ENCODE measurements at regions not wholly inside any gene's neighbourhood (a gene's known extent, or its start where the extent isn't known, plus 50 kb on each side); places are given as distances from the start of the nearest gene placed in this dataset.

- DNase-seq (ENCODE audit: low read depth), result no peak
These were observed 137.9 kb upstream of the POU1F1 start for GRCh38 chr3:87414271-87414670.

GRCh38 chr3:87413814-87414213, 137.4 kb upstream of the POU1F1 start:
- no peak for DNase-seq (ENCODE audit: low read depth)

- DNase-seq (ENCODE audit: low read depth), result no peak
These were observed 133.7 kb upstream of the POU1F1 start for GRCh38 chr3:87410110-87410509.

- DNase-seq (ENCODE audit: low read depth), result no peak
These were observed 121.9 kb upstream of the POU1F1 start for GRCh38 chr3:87398168-87398801.

GRCh38 chr3:87397211-87397610, 120.8 kb upstream of the POU1F1 start:
- DNase-seq (ENCODE audit: low read depth), result no peak

GRCh38 chr3:87390821-87391220, 114.4 kb upstream of the POU1F1 start:
- DNase-seq (ENCODE audit: low read depth), result no peak

- no peak for DNase-seq (ENCODE audit: low read depth)
These were observed 114.0 kb upstream of the POU1F1 start for GRCh38 chr3:87390353-87390752.

- no peak for DNase-seq (ENCODE audit: low read depth)
These were observed 98.9 kb upstream of the POU1F1 start for GRCh38 chr3:87375231-87375682.

- DNase-seq (ENCODE audit: low read depth), result no peak
These were observed 93.6 kb upstream of the POU1F1 start for GRCh38 chr3:87370007-87370406.

- DNase-seq (ENCODE audit: low read depth), result no peak
These were observed 91.4 kb upstream of the POU1F1 start for GRCh38 chr3:87367736-87368135.

GRCh38 chr3:87363721-87364120, 87.3 kb upstream of the POU1F1 start:
- DNase-seq (ENCODE audit: low read depth), result no peak

GRCh38 chr3:87361956-87362355, 85.6 kb upstream of the POU1F1 start:
- DNase-seq (ENCODE audit: low read depth), result no peak

GRCh38 chr3:87361271-87361670, 84.9 kb upstream of the POU1F1 start:
- no peak for DNase-seq (ENCODE audit: low read depth)

- DNase-seq (ENCODE audit: low read depth), result no peak
These were observed 83.4 kb upstream of the POU1F1 start for GRCh38 chr3:87359826-87360225.

- DNase-seq (ENCODE audit: low read depth), result no peak
These were observed 82.6 kb upstream of the POU1F1 start for GRCh38 chr3:87359025-87359424.

GRCh38 chr3:87358066-87358465, 81.7 kb upstream of the POU1F1 start:
- no peak for DNase-seq (ENCODE audit: low read depth)

GRCh38 chr3:87354398-87354797, 78.0 kb upstream of the POU1F1 start:
- DNase-seq (ENCODE audit: low read depth), result no peak

- DNase-seq (ENCODE audit: low read depth), result no peak
These were observed 75.6 kb upstream of the POU1F1 start for GRCh38 chr3:87351937-87352336.

- DNase-seq (ENCODE audit: low read depth), result no peak
These were observed 74.2 kb upstream of the POU1F1 start for GRCh38 chr3:87350367-87351199.

GRCh38 chr3:87349833-87350232, 73.4 kb upstream of the POU1F1 start:
- DNase-seq (ENCODE audit: low read depth), result no peak

- no peak for DNase-seq (ENCODE audit: low read depth)
These were observed 60.4 kb upstream of the POU1F1 start for GRCh38 chr3:87336761-87337160.

- DNase-seq (ENCODE audit: low read depth), result no peak
These were observed 59.5 kb upstream of the POU1F1 start for GRCh38 chr3:87335931-87336330.

- no peak for DNase-seq (ENCODE audit: low read depth)
These were observed 57.1 kb upstream of the POU1F1 start for GRCh38 chr3:87333393-87333892.
